K562 (cell line): ENCODE measurements at regions not wholly inside any gene's neighbourhood (a gene's known extent, or its start where the extent isn't known, plus 50 kb on each side); places are given as distances from the start of the nearest gene placed in this dataset.

ENCODE experiments used
- CTCF ChIP-seq, 3 experiments: IDR thresholded peaks in 2 of 3; conservative IDR thresholded peaks in 1 of 3; 2 replicates each; pipeline ENCODE4 v1.5.1; 2011 to 2012; ENCODE audit warnings: low read length in 3 of 3, mild to moderate bottlenecking in 3 of 3, control low read depth in 2 of 3, improper control_type of control experiment in 1 of 3, inconsistent platforms in 1 of 3, low read depth in 1 of 3, mixed read lengths in 1 of 3, moderate library complexity in 1 of 3; ENCODE audit not compliant: insufficient read depth in 2 of 3
- KLF10 ChIP-seq: fragments of 250-450 bp; sonication (Bioruptor Pico); IDR thresholded peaks from 2 replicates; pipeline ENCODE4 v1.6.1; 2021; ENCODE audit warnings: matching md5 sums
- LEF1 ChIP-seq: fragments of 450-650 bp; IDR thresholded peaks from 2 replicates; pipeline ENCODE4 v1.6.1; 2016; ENCODE audit warnings: mild to moderate bottlenecking
- MAX ChIP-seq: sonication (generic); formaldehyde crosslinking; IDR thresholded peaks from 2 replicates; pipeline ENCODE4 v1.9.0; 2022; ENCODE audit warnings: mild to moderate bottlenecking, missing genetic modification reagents
- RFX5 ChIP-seq: IDR thresholded peaks from 2 replicates; pipeline ENCODE4 v1.6.1; 2011; ENCODE audit warnings: low read depth, mild to moderate bottlenecking, improper control_type of control experiment, low read length
- ZNF140 ChIP-seq: fragments of 250-450 bp; sonication (Bioruptor Pico); IDR thresholded peaks from 2 replicates; pipeline ENCODE4 v1.8.0; 2021; ENCODE audit warnings: moderate library complexity, mild to moderate bottlenecking, inconsistent platforms

GRCh38 chr5:3944930-3945329, 349.3 kb downstream of the IRX1 start:
- TF ChIP-seq RFX5 = no peak
- no peak for TF ChIP-seq KLF10 (CRISPR knock-in tag)
- no peak for TF ChIP-seq LEF1
- no peak for TF ChIP-seq CTCF (IDR thresholded peaks at IDR 0.05 in 2 of 3, conservative IDR thresholded peaks at IDR 0.05 in 1 of 3; ENCODE audit: insufficient read depth in 2 of 3, low read depth in 1 of 3, low read length in 3 of 3)
- no peak for TF ChIP-seq ZNF140 (CRISPR knock-in tag)
- TF ChIP-seq MAX = no peak
